ENCODE measurements at regions not wholly inside any gene's neighbourhood (a gene's known extent, or its start where the extent isn't known, plus 50 kb on each side); places are given as distances from the start of the nearest gene placed in this dataset.

DNA sequence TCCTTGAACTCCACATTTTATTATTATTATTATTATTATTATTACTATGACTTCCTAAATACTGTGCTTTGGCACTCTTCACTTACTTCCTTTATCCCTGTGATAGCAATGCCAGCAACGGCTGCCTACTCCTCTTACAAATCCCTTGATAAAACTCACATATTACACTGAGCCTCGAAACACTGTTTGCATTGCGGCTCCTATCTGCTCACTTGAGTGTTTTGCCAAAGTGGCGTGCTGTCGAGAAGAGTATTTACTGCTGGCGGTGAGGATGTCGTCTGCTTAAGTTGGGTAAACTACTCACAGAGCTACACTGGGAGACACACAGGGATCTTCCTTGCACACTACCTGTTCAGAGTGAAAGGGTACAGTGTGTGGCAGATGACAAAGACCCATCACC is 143.4 kb upstream of the VCX3A start:
- no TSS peak for BruUV-seq (replicated peaks)
- intact Hi-C loops (cut with micrococcal nuclease; ENCODE audit: unreplicated experiment), result no loop called here
- POLR2A ChIA-PET (ENCODE audit: low non-redundant PET), result no interaction called here
- CTCF ChIA-PET, result no interaction called here
- H3K4me3 ChIP-seq (ENCODE audit: low read depth, low read length, poor library complexity, severe bottlenecking), result no peak overlapping the region
- H3K27me3 ChIP-seq (replicated peaks; ENCODE audit: insufficient read depth, low read depth, low read length, poor library complexity), result no peaks in the 10 kb centered on the region
- no peaks in the 10 kb centered on the region for H3K36me3 ChIP-seq (ENCODE audit: insufficient read depth, low read length, poor library complexity, severe bottlenecking)
- no peak overlapping the region for H3K27ac ChIP-seq (ENCODE audit: low read depth, low read length, poor library complexity, severe bottlenecking)
- DNase-seq (ENCODE audit: low spot score), result no peak
- H3K4me1 ChIP-seq (ENCODE audit: insufficient read depth, low read length, poor library complexity, severe bottlenecking), result no peaks in the 10 kb centered on the region
- TF ChIP-seq CTCF (conservative IDR thresholded peaks at IDR 0.05; ENCODE audit: low read depth, low read length) (no peak), EZH2 (IDR thresholded peaks at IDR 0.05; ENCODE audit: borderline replicate concordance, low read depth, low read length, poor library complexity, severe bottlenecking) (no peak)
- no peaks in the 10 kb centered on the region for H3K9me3 ChIP-seq (ENCODE audit: low read depth, low read length, poor library complexity, severe bottlenecking)

- H3K27ac ChIP-seq (ENCODE audit: low read depth, low read length, poor library complexity, severe bottlenecking), result no peak overlapping the region
- no peaks in the 10 kb centered on the region for H3K36me3 ChIP-seq (ENCODE audit: insufficient read depth, low read length, poor library complexity, severe bottlenecking)
- BruUV-seq (replicated peaks), result no TSS peak
- intact Hi-C loops (cut with micrococcal nuclease; ENCODE audit: unreplicated experiment), result no loop called here
- H3K4me1 ChIP-seq (ENCODE audit: insufficient read depth, low read length, poor library complexity, severe bottlenecking), result no peaks in the 10 kb centered on the region
- no peaks in the 10 kb centered on the region for H3K9me3 ChIP-seq (ENCODE audit: low read depth, low read length, poor library complexity, severe bottlenecking)
- H3K27me3 ChIP-seq (replicated peaks; ENCODE audit: insufficient read depth, low read depth, low read length, poor library complexity), result no peaks in the 10 kb centered on the region
- POLR2A ChIA-PET (ENCODE audit: low non-redundant PET), result no interaction called here
- no peak for DNase-seq (ENCODE audit: low spot score)
- CTCF ChIA-PET, result no interaction called here
- TF ChIP-seq EZH2 (IDR thresholded peaks at IDR 0.05; ENCODE audit: borderline replicate concordance, low read depth, low read length, poor library complexity, severe bottlenecking), result no peak
- TF ChIP-seq CTCF (conservative IDR thresholded peaks at IDR 0.05; ENCODE audit: low read depth, low read length), result no peak
- no peak overlapping the region for H3K4me3 ChIP-seq (ENCODE audit: low read depth, low read length, poor library complexity, severe bottlenecking)
Observed at GRCh38 chrX:6674734-6675133, 139.8 kb upstream of the VCX3A start.

DNA sequence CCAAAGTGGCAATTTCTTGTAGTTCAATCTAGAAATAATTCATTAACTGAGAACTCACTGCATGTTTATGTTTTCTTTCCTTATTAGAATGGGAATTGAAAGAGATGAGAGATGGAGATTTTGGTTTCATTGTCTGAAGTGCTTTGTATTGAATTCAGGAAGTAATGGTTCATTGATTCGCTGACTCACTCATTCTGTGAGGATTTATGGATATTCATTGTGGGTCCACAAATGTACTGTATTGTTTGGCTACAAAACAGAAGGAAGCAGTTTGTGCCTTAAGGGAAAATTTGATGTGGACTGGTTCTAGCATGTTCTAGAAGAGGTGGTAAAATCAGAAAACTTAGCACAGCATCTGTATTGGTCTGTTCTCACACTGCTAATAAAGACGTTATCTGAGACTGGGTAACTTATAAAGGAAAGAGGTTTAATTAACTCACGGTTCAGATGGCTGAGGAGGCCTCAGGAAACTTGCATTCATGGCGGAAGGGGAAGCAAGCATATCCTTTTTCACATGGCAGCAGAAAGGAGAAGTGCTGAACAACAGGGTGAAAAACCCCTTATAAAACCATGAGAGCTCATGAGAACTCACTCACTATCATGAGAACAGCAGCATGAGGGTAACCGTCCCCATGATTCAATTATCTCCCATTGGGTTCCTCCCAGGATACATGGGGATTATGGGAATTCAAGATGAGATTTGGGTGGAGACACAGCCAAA is 132.3 kb upstream of the VCX3A start:
- BruUV-seq (replicated peaks), result no TSS peak
- Histone ChIP-seq H3K27ac (ENCODE audit: low read depth, low read length, poor library complexity, severe bottlenecking) (no peak overlapping the region), H3K36me3 (ENCODE audit: insufficient read depth, low read length, poor library complexity, severe bottlenecking) (no peaks in the 10 kb centered on the region), H3K4me1 (ENCODE audit: insufficient read depth, low read length, poor library complexity, severe bottlenecking) (no peaks in the 10 kb centered on the region), H3K9me3 (ENCODE audit: low read depth, low read length, poor library complexity, severe bottlenecking) (no peaks in the 10 kb centered on the region), H3K4me3 (ENCODE audit: low read depth, low read length, poor library complexity, severe bottlenecking) (no peak overlapping the region), H3K27me3 (replicated peaks; ENCODE audit: insufficient read depth, low read depth, low read length, poor library complexity) (no peaks in the 10 kb centered on the region)
- peak; percentile 40 for DNase-seq (ENCODE audit: low spot score)
- intact Hi-C loops (cut with micrococcal nuclease; ENCODE audit: unreplicated experiment), result no loop called here
- TF ChIP-seq EZH2 (IDR thresholded peaks at IDR 0.05; ENCODE audit: borderline replicate concordance, low read depth, low read length, poor library complexity, severe bottlenecking) (no peak), CTCF (conservative IDR thresholded peaks at IDR 0.05; ENCODE audit: low read depth, low read length) (no peak)
- POLR2A ChIA-PET (ENCODE audit: low non-redundant PET), result no interaction called here
- CTCF ChIA-PET, result no interaction called here
